KMS-11 (cell line): ENCODE measurements at regions not wholly inside any gene's neighbourhood (a gene's known extent, or its start where the extent isn't known, plus 50 kb on each side); places are given as distances from the start of the nearest gene placed in this dataset.

Experiments
- H2AFZ ChIP-seq: fragments of 200-600 bp; sonication (generic); 2 replicates; pipeline ENCODE4 v1.6.1; 2016; ENCODE audit warnings: antibody characterized with exemption, mixed run types, low read depth
- H3K27ac ChIP-seq: fragments of 200-600 bp; sonication (generic); 2 replicates; pipeline ENCODE4 v1.6.1; 2016; ENCODE audit warnings: mild to moderate bottlenecking, mixed run types
- H3K27me3 ChIP-seq: fragments of 200-600 bp; sonication (generic); 2 replicates; pipeline ENCODE4 v1.6.1; 2017; ENCODE audit warnings: mild to moderate bottlenecking, low read depth, mixed run types, moderate library complexity; ENCODE audit not compliant: insufficient read depth
- H3K36me3 ChIP-seq: fragments of 200-600 bp; sonication (generic); 2 replicates; pipeline ENCODE4 v1.6.1; 2017; ENCODE audit warnings: mild to moderate bottlenecking, mixed run types; ENCODE audit not compliant: insufficient read depth
- H3K4me1 ChIP-seq: fragments of 200-600 bp; sonication (generic); 2 replicates; pipeline ENCODE4 v1.6.1; 2016; ENCODE audit warnings: mild to moderate bottlenecking, low read depth, mixed run types; ENCODE audit not compliant: poor library complexity, severe bottlenecking
- H3K4me2 ChIP-seq: fragments of 200-600 bp; sonication (generic); 2 replicates; pipeline ENCODE4 v1.7.0; 2016; ENCODE audit warnings: mild to moderate bottlenecking, mixed run types
- H3K4me3 ChIP-seq: fragments of 200-600 bp; sonication (generic); IDR thresholded peaks from 2 replicates; pipeline ENCODE4 v1.6.1; 2017; ENCODE audit warnings: low read depth, low read length, mixed read lengths; ENCODE audit not compliant: insufficient read depth
- H3K79me2 ChIP-seq: fragments of 200-600 bp; sonication (generic); 2 replicates; pipeline ENCODE4 v1.6.1; 2016; ENCODE audit warnings: low read depth, mixed run types; ENCODE audit not compliant: insufficient read depth
- H3K9ac ChIP-seq: fragments of 200-600 bp; sonication (generic); 2 replicates; pipeline ENCODE4 v1.6.1; 2016; ENCODE audit warnings: mild to moderate bottlenecking, mixed run types
- H4K20me1 ChIP-seq: fragments of 200-600 bp; sonication (generic); 2 replicates; pipeline ENCODE4 v1.6.1; 2016; ENCODE audit warnings: mild to moderate bottlenecking, mixed run types; ENCODE audit not compliant: insufficient read depth
- CTCF ChIP-seq: fragments of 200-600 bp; sonication (generic); conservative IDR thresholded peaks from 2 replicates; pipeline ENCODE4 v1.6.1; 2017; ENCODE audit warnings: low read depth, mild to moderate bottlenecking, antibody characterized with exemption, low read length, moderate library complexity, mixed read lengths

- Histone ChIP-seq H3K79me2 (no peaks in the 10 kb centered on the region), H2AFZ (no peak overlapping the region), H3K4me2 (no peak overlapping the region), H3K27ac (no peak overlapping the region), H3K27me3 (no peaks in the 10 kb centered on the region), H3K36me3 (no peaks in the 10 kb centered on the region), H3K9ac (no peak overlapping the region), H3K4me1 (no peaks in the 10 kb centered on the region), H3K4me3 (no peak overlapping the region), H4K20me1 (no peaks in the 10 kb centered on the region)
- no peak for TF ChIP-seq CTCF
Measured at GRCh38 chr11:122213171-122213570, 97.2 kb upstream of the BLID start.

GRCh38 chr11:122210367-122210997 lies 94.5 kb upstream of the BLID start:
- no peaks in the 10 kb centered on the region for H3K4me1 ChIP-seq
- no peak overlapping the region for H3K9ac ChIP-seq
- no peaks in the 10 kb centered on the region for H3K27me3 ChIP-seq
- no peak overlapping the region for H2AFZ ChIP-seq
- H3K4me2 ChIP-seq = no peak overlapping the region
- no peak overlapping the region for H3K4me3 ChIP-seq
- no peak for TF ChIP-seq CTCF
- no peak overlapping the region for H3K27ac ChIP-seq
- no peaks in the 10 kb centered on the region for H3K79me2 ChIP-seq
- no peaks in the 10 kb centered on the region for H3K36me3 ChIP-seq
- H4K20me1 ChIP-seq = no peaks in the 10 kb centered on the region

- no peak overlapping the region for H2AFZ ChIP-seq
- no peaks in the 10 kb centered on the region for H4K20me1 ChIP-seq
- no peaks in the 10 kb centered on the region for H3K4me1 ChIP-seq
- no peak overlapping the region for H3K9ac ChIP-seq
- no peaks in the 10 kb centered on the region for H3K27me3 ChIP-seq
- TF ChIP-seq CTCF = no peak
- no peak overlapping the region for H3K4me2 ChIP-seq
- H3K36me3 ChIP-seq = no peaks in the 10 kb centered on the region
- no peak overlapping the region for H3K27ac ChIP-seq
- no peak overlapping the region for H3K4me3 ChIP-seq
- H3K79me2 ChIP-seq = no peaks in the 10 kb centered on the region
Measured at GRCh38 chr11:122209619-122210366, 93.8 kb upstream of the BLID start.

- Histone ChIP-seq H3K27ac (no peak overlapping the region), H3K4me2 (no peak overlapping the region), H3K9ac (no peak overlapping the region), H3K4me1 (no peaks in the 10 kb centered on the region), H4K20me1 (no peaks in the 10 kb centered on the region), H3K79me2 (no peaks in the 10 kb centered on the region), H2AFZ (no peak overlapping the region), H3K4me3 (no peak overlapping the region), H3K36me3 (no peaks in the 10 kb centered on the region), H3K27me3 (no peaks in the 10 kb centered on the region)
- no peak for TF ChIP-seq CTCF
Measured at GRCh38 chr11:122207921-122208764, 92.1 kb upstream of the BLID start.
